ENCODE measurements at regions not wholly inside any gene's neighbourhood (a gene's known extent, or its start where the extent isn't known, plus 50 kb on each side); places are given as distances from the start of the nearest gene placed in this dataset.

- TF ChIP-seq ZBTB26 (tag by site-specific recombination; optimal IDR thresholded peaks at IDR 0.05) (no peak), ZNF19 (tag by site-specific recombination; IDR thresholded peaks at IDR 0.05; ENCODE audit: low read depth) (no peak), HOXA7 (CRISPR knock-in tag; IDR thresholded peaks at IDR 0.05; ENCODE audit: borderline replicate concordance) (no peak), SCRT1 (tag by site-specific recombination; IDR thresholded peaks at IDR 0.05; ENCODE audit: borderline replicate concordance) (no peak), ZNF623 (tag by site-specific recombination; IDR thresholded peaks at IDR 0.05) (peak; percentile 63), KLF9 (tag by site-specific recombination; IDR thresholded peaks at IDR 0.05; ENCODE audit: low read depth) (no peak)
These were observed 98.9 kb upstream of the IRF2BP2 start (continued) for GRCh38 chr1:234708700-234709395.

GRCh38 chr1:234707641-234708040 lies 97.7 kb upstream of the IRF2BP2 start:
- POLR2A ChIA-PET = no interaction called here
- Histone ChIP-seq H3K4me1 (ENCODE audit: control insufficient read depth, insufficient read depth, low read length) (no peaks in the 10 kb centered on the region), H3K27ac (ENCODE audit: extremely low read depth, low read depth, low read length) (no peak overlapping the region), H3K36me3 (ENCODE audit: control insufficient read depth in 2 of 2, insufficient read depth in 1 of 2, low read length in 2 of 2) (no peaks in the 10 kb centered on the region), H3K9me3 (ENCODE audit: control insufficient read depth, insufficient read depth, low read depth, low read length) (no peaks in the 10 kb centered on the region), H3K4me3 (ENCODE audit: low read depth, low read length) (no peak overlapping the region)
- TF ChIP-seq ZNF768 (tag by site-specific recombination; IDR thresholded peaks at IDR 0.05) = no peak
- TF ChIP-seq ZNF580 (tag by site-specific recombination; IDR thresholded peaks at IDR 0.05) = no peak
- no peak for TF ChIP-seq ZFHX2 (tag by site-specific recombination; conservative IDR thresholded peaks at IDR 0.05)
- TF ChIP-seq ZNF549 (tag by site-specific recombination; IDR thresholded peaks at IDR 0.05) = no peak
- no peak for TF ChIP-seq ZNF704 (tag by site-specific recombination; IDR thresholded peaks at IDR 0.05)
- TF ChIP-seq ZNF239 (tag by site-specific recombination; IDR thresholded peaks at IDR 0.05) = no peak
- TF ChIP-seq ZSCAN18 (tag by site-specific recombination; IDR thresholded peaks at IDR 0.05) = no peak
- TF ChIP-seq ZNF112 (tag by site-specific recombination; IDR thresholded peaks at IDR 0.05) = no peak
- no peak for TF ChIP-seq KLF1 (tag by site-specific recombination; IDR thresholded peaks at IDR 0.05)
- no peak for TF ChIP-seq GLI4 (tag by site-specific recombination; IDR thresholded peaks at IDR 0.05)
- TF ChIP-seq ZNF654 (tag by site-specific recombination; IDR thresholded peaks at IDR 0.05; ENCODE audit: low read depth) = no peak
- TF ChIP-seq ZNF169 (tag by site-specific recombination; IDR thresholded peaks at IDR 0.05) = no peak
- no peak for TF ChIP-seq ZNF184 (tag by site-specific recombination; IDR thresholded peaks at IDR 0.05)
- TF ChIP-seq ZFP41 (tag by site-specific recombination; IDR thresholded peaks at IDR 0.05; ENCODE audit: borderline replicate concordance) = no peak
- no peak for TF ChIP-seq ZBTB20 (tag by site-specific recombination; IDR thresholded peaks at IDR 0.05)
- TF ChIP-seq ZNF138 (tag by site-specific recombination; IDR thresholded peaks at IDR 0.05; ENCODE audit: borderline replicate concordance) = no peak
- no peak for TF ChIP-seq ZNF610 (tag by site-specific recombination; IDR thresholded peaks at IDR 0.05; ENCODE audit: borderline replicate concordance)
- CTCF ChIA-PET = no interaction called here

Measured in HEK293 (cell line).